Astrocyte (in vitro differentiated cells and primary cell): ENCODE measurements at regions not wholly inside any gene's neighbourhood (a gene's known extent, or its start where the extent isn't known, plus 50 kb on each side); places are given as distances from the start of the nearest gene placed in this dataset.
"Not testable (repeated sequence)": the region's sequence is repeated elsewhere in the genome, so short reads cannot be mapped to it uniquely, and the experiment has no call there.

Experiments
- DNase-seq: peaks from one replicate; pipeline ENCODE4 v3.0.0-alpha.2; 2010; ENCODE audit warnings: low read depth
- FAIRE-seq: peaks from 2 replicates; lab custom pipeline; 2011; peaks lifted over from hg19 to GRCh38; lab: Jason Lieb, UNC
- H2AFZ ChIP-seq: 2 replicates; pipeline ENCODE4 v1.6.0; 2012; ENCODE audit warnings: low read depth, low read length, inconsistent platforms
- H3K27ac ChIP-seq: 2 replicates; pipeline ENCODE4 v1.5.1; 2011; ENCODE audit warnings: low read depth, low read length, inconsistent platforms
- H3K27me3 ChIP-seq: 2 replicates; pipeline ENCODE4 v1.6.0; 2011; ENCODE audit warnings: low read length, inconsistent platforms; ENCODE audit not compliant: insufficient read depth
- H3K36me3 ChIP-seq: 2 replicates; pipeline ENCODE4 v1.5.1; 2011; ENCODE audit warnings: low read length, inconsistent platforms; ENCODE audit not compliant: insufficient read depth
- H3K4me1 ChIP-seq: 2 replicates; pipeline ENCODE4 v1.5.1; 2011; ENCODE audit warnings: low read length, inconsistent platforms; ENCODE audit not compliant: insufficient read depth
- H3K4me2 ChIP-seq: 2 replicates; pipeline ENCODE4 v1.6.0; 2012; ENCODE audit warnings: low read length, inconsistent platforms
- H3K4me3 ChIP-seq: 2 replicates; pipeline ENCODE4 v1.5.1; 2011; ENCODE audit warnings: low read depth, mild to moderate bottlenecking, low read length, inconsistent platforms; ENCODE audit not compliant: insufficient read depth
- H3K79me2 ChIP-seq: 2 replicates; pipeline ENCODE4 v1.6.0; 2012; ENCODE audit warnings: mild to moderate bottlenecking, low read length, inconsistent platforms; ENCODE audit not compliant: insufficient read depth
- H3K9ac ChIP-seq: 2 replicates; pipeline ENCODE4 v1.6.0; 2012; ENCODE audit warnings: mild to moderate bottlenecking, low read length, inconsistent platforms
- H3K9me3 ChIP-seq: 2 replicates; pipeline ENCODE4 v1.5.1; 2012; ENCODE audit warnings: low read depth, mild to moderate bottlenecking, low read length, inconsistent platforms; ENCODE audit not compliant: insufficient read depth
- H4K20me1 ChIP-seq: 2 replicates; pipeline ENCODE4 v1.6.0; 2012; ENCODE audit warnings: low read length, inconsistent platforms; ENCODE audit not compliant: insufficient read depth
- H3K27ac Mint-ChIP-seq: one replicate; pipeline ENCODE4 v1.8.0; 2021; ENCODE audit warnings: mild to moderate bottlenecking, mixed read lengths; ENCODE audit not compliant: unreplicated experiment
- H3K27me3 Mint-ChIP-seq: one replicate; pipeline ENCODE4 v1.8.0; 2021; ENCODE audit warnings: low read depth, mixed read lengths; ENCODE audit not compliant: unreplicated experiment
- H3K36me3 Mint-ChIP-seq: one replicate; pipeline ENCODE4 v1.8.0; 2021; ENCODE audit warnings: low read depth, mixed read lengths; ENCODE audit not compliant: unreplicated experiment
- H3K4me1 Mint-ChIP-seq: one replicate; pipeline ENCODE4 v1.8.0; 2021; ENCODE audit warnings: low read depth, mixed read lengths; ENCODE audit not compliant: unreplicated experiment
- H3K4me3 Mint-ChIP-seq: one replicate; pipeline ENCODE4 v1.8.0; 2021; ENCODE audit warnings: mild to moderate bottlenecking, moderate library complexity, mixed read lengths; ENCODE audit not compliant: unreplicated experiment
- H3K9me3 Mint-ChIP-seq: one replicate; pipeline ENCODE4 v1.8.0; 2021; ENCODE audit warnings: mild to moderate bottlenecking, mixed read lengths; ENCODE audit not compliant: unreplicated experiment
- EZH2 ChIP-seq: IDR thresholded peaks from 2 replicates; pipeline ENCODE4 v1.6.1; 2012; ENCODE audit warnings: mild to moderate bottlenecking, low read length, inconsistent platforms; ENCODE audit not compliant: insufficient read depth
- TF ChIP-seq, protein P1 (sequence below): IDR thresholded peaks from 2 replicates; pipeline ENCODE4 v1.5.1; 2011; ENCODE audit warnings: low read depth, mild to moderate bottlenecking, inconsistent platforms, low read length, moderate library complexity; ENCODE audit not compliant: insufficient read depth

DNA sequence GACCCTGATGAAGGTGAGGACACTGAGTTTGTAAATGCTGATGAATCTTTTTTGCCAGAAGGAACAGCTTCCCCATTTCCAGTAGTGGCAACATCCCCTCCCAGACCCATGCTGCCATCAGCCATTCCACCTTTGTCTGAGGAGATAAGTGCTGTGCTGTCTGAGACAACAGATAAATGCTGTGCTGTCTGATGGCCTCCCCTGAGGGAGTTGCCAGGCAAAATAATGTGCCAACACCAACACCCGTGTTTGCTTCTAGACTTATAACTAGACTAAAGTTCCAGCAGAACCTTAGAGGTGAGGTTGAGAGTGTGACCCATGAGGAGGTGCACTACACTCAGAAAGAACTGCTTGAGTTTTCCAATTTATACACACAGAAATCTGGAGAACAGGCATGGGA, 349.5 kb downstream of the C12orf75 start:
- Histone ChIP-seq H3K9me3 (no peaks in the 10 kb centered on the region), H3K27me3 (no peaks in the 10 kb centered on the region), H3K79me2 (no peaks in the 10 kb centered on the region), H4K20me1 (no peaks in the 10 kb centered on the region), H3K4me2 (no peak overlapping the region), H3K36me3 (no peaks in the 10 kb centered on the region), H2AFZ (no peak overlapping the region), H3K4me1 (no peaks in the 10 kb centered on the region), H3K27ac (no peak overlapping the region), H3K4me3 (no peak overlapping the region), H3K9ac (no peak overlapping the region)
- no peak for TF ChIP-seq EZH2
- TF ChIP-seq, protein P1, sequence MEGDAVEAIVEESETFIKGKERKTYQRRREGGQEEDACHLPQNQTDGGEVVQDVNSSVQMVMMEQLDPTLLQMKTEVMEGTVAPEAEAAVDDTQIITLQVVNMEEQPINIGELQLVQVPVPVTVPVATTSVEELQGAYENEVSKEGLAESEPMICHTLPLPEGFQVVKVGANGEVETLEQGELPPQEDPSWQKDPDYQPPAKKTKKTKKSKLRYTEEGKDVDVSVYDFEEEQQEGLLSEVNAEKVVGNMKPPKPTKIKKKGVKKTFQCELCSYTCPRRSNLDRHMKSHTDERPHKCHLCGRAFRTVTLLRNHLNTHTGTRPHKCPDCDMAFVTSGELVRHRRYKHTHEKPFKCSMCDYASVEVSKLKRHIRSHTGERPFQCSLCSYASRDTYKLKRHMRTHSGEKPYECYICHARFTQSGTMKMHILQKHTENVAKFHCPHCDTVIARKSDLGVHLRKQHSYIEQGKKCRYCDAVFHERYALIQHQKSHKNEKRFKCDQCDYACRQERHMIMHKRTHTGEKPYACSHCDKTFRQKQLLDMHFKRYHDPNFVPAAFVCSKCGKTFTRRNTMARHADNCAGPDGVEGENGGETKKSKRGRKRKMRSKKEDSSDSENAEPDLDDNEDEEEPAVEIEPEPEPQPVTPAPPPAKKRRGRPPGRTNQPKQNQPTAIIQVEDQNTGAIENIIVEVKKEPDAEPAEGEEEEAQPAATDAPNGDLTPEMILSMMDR: no peak
- H3K27ac Mint-ChIP-seq: no peak overlapping the region
- H3K27me3 Mint-ChIP-seq: no peaks in the 10 kb centered on the region
- FAIRE-seq (no peak), DNase-seq (no peak)
- no peak overlapping the region for H3K4me3 Mint-ChIP-seq
- peaks cover 4% of the 10 kb centered on the region for H3K4me1 Mint-ChIP-seq
- H3K9me3 Mint-ChIP-seq: peaks cover 7% of the 10 kb centered on the region
- H3K36me3 Mint-ChIP-seq: peaks cover 2% of the 10 kb centered on the region

DNA sequence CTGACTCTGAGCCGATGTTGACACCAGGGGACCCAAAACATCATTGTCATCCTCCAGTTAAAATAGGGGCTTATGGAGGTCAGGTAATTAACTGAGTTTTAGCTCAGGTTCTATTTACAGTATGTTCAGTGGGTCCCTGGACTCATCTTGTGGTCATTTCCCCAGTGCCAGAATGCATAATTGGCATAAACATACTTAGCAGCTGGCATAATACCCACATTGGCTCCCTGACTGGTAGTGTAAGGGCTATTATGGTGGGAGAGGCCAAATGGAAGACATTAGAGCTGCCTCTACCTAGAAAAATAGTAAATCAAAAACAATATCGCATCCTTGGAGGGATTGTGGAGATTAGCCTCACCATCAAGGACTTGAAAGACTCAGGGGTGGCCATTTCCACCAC, 350.9 kb downstream of the C12orf75 start:
- H3K79me2 ChIP-seq: no peaks in the 10 kb centered on the region

DNA sequence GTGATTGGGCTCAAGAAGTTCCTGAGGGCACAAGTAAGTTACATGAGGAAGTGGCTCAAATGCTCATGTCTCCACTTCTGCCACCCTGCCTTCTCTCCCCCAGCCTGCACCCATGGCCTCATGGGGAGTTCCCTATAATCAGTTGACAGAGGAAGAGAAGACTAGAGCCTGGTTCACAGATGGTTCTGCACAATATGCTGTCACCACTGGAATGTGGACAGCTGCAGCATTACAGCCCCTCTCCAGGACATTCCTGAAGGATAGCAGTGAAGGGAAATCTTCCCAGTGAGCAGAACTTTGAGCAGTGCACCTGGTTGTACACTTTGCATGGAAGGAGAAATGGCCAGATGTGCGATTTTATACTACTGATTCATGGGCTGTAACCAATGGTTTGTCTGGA, 352.3 kb downstream of the C12orf75 start:
- not testable (repeated sequence) for H3K4me2 ChIP-seq, H3K27ac ChIP-seq, H3K79me2 ChIP-seq, H3K4me3 Mint-ChIP-seq, H4K20me1 ChIP-seq, H3K27me3 ChIP-seq, H3K4me3 ChIP-seq, FAIRE-seq, H3K27me3 Mint-ChIP-seq, H2AFZ ChIP-seq, DNase-seq, H3K4me1 Mint-ChIP-seq, H3K27ac Mint-ChIP-seq, H3K36me3 ChIP-seq, H3K9me3 ChIP-seq, H3K36me3 Mint-ChIP-seq, H3K9ac ChIP-seq, H3K9me3 Mint-ChIP-seq, H3K4me1 ChIP-seq

More for the DNA sequence above, 350.9 kb downstream of the C12orf75 start:
- Mint-ChIP-seq H3K9me3 (peaks cover 7% of the 10 kb centered on the region), H3K27me3 (no peaks in the 10 kb centered on the region), H3K4me1 (no peaks in the 10 kb centered on the region), H3K27ac (no peak overlapping the region), H3K4me3 (no peak overlapping the region), H3K36me3 (peaks cover 2% of the 10 kb centered on the region)
- Histone ChIP-seq H3K9me3 (no peaks in the 10 kb centered on the region), H3K4me3 (no peak overlapping the region), H2AFZ (no peak overlapping the region), H3K4me2 (no peak overlapping the region), H3K27me3 (peaks cover 3% of the 10 kb centered on the region), H3K9ac (no peak overlapping the region), H3K4me1 (no peaks in the 10 kb centered on the region), H4K20me1 (no peaks in the 10 kb centered on the region), H3K36me3 (no peaks in the 10 kb centered on the region), H3K27ac (no peak overlapping the region)
- TF ChIP-seq EZH2: no peak
- TF ChIP-seq, protein P1: no peak
- no peak for DNase-seq
- no peak for FAIRE-seq

DNA sequence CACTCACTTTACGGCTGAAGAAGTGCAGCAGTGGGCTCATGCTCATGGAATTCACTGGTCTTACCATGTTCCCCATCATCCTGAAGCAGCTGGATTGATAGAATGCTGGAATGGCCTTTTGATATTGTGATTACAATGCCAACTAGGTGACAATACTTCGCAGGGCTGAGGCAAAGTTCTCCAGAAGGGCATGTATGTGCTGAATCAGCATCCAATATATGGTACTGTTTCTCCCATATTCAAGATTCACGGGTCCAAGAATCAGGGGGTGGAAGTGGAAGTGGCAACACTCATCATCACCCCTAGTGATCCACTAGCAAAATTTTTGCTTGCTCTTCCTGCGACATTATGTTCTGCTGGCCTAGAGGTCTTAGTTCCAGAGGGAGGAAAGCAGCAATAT, 353.3 kb downstream of the C12orf75 start:
- H2AFZ ChIP-seq, H3K4me3 Mint-ChIP-seq, H3K4me1 Mint-ChIP-seq, H3K9ac ChIP-seq, H3K9me3 Mint-ChIP-seq, H3K27ac Mint-ChIP-seq, H3K27me3 ChIP-seq, H3K4me1 ChIP-seq, H3K36me3 Mint-ChIP-seq, H3K79me2 ChIP-seq, H4K20me1 ChIP-seq, DNase-seq, H3K4me2 ChIP-seq, H3K27me3 Mint-ChIP-seq, H3K27ac ChIP-seq, H3K36me3 ChIP-seq, H3K4me3 ChIP-seq, H3K9me3 ChIP-seq, FAIRE-seq: not testable (repeated sequence)
